DND-41 (cell line): ENCODE measurements at regions not wholly inside any gene's neighbourhood (a gene's known extent, or its start where the extent isn't known, plus 50 kb on each side); places are given as distances from the start of the nearest gene placed in this dataset.

ENCODE experiments used
- CTCF ChIP-seq: IDR thresholded peaks from 2 replicates; pipeline ENCODE4 v1.5.1; 2012; ENCODE audit warnings: borderline replicate concordance, low read length, moderate library complexity, mild to moderate bottlenecking; ENCODE audit not compliant: poor library complexity, severe bottlenecking; ENCODE audit errors: extremely low read depth
- EZH2 ChIP-seq: IDR thresholded peaks from 3 replicates; pipeline ENCODE4 v1.6.1; 2012; ENCODE audit warnings: borderline replicate concordance, low read depth, mild to moderate bottlenecking, moderate library complexity, low read length, inconsistent platforms; ENCODE audit not compliant: severe bottlenecking

- no peak for TF ChIP-seq CTCF
- no peak for TF ChIP-seq EZH2
These were observed 200.9 kb downstream of the CDC14C start for GRCh38 chr7:49125246-49125645.
